Femur (tissue), 1 donor: ENCODE measurements at regions not wholly inside any gene's neighbourhood (a gene's known extent, or its start where the extent isn't known, plus 50 kb on each side); places are given as distances from the start of the nearest gene placed in this dataset.
"Not testable (repeated sequence)": the region's sequence is repeated elsewhere in the genome, so short reads cannot be mapped to it uniquely, and the experiment has no call there.

Experiments
- DNase-seq: peaks from one replicate; pipeline ENCODE4 v3.0.0-alpha.2; 2017

DNA sequence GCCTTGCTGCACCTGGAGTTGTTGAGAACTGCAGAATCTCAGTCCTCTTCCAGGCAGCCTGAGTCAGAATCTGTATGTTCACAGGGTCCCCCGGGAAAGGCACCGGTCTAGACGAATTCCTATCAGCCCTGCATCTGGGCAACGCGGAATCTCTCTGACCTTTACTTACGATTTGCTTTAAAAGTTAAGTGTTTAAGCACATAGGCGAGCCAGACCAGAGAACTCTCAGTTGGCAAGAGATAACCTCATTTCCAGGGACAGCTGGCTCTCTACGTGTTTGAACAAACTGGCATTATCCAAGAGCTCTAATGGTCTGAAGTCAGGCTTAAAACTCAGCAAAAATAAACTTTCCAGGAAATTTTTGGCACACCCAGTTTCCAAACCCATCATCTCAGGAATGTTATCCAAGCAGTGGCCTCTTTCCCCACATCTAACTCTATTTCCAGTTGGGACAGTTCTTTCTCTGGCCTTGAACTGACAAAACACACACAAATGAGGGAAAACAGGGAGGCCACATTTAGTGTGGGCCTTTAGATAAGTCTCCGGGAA, 53.4 kb downstream of the HES1 start:
- DNase-seq: peak; percentile 74

DNA sequence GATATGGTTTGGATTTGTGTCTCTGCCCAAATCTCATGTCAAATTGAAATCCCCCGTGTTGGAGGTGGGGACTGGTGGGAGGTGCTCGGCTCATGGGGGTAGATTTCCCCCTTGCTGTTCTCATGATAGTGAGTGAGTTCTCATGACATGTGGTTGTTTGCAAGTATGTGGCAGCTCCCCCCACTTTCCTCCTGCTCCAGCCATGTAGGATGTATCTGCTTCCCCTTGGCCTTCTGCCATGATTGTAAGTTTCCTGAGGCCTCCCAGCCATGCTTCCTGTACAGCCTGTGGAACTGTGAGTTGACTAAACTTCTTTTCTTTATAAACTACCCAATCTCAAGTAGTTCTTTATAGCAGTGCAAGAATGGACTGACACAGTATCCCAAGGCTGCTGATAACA, 55.9 kb downstream of the HES1 start:
- DNase-seq: not testable (repeated sequence)

DNA sequence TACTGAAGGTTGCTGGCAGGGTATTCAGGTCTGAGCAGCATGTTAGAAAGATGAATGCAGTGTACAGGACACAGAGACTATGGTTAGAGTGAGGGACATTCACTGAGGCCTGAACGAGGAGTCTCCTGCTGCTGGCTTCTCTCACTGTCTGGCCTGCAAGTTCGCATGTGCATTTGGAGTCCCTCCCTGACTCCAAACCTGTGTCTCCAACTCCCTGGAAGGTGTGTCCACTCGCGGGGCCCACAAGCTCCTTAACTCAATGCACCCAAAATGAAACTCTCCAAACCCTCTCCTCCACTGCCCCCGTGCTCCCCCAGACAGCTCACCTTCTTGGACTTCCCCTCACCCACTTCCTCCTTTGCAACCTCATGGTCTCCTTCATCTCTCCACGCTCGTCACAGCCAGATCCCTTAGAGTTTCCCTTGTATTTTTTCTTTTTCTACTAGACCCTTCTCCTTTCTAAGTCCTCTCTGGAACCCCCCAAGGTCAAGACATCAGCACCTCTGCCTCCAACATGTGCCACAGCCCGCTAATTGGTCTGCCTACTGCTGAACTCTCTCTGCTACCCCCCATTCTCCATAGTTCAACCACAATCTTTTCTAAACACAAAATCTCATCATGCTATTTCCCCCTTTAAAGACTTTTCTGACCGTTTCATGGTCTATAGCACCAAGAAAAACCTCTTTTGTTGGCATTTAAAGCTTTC, 58.3 kb downstream of the HES1 start:
- DNase-seq: no peak

DNA sequence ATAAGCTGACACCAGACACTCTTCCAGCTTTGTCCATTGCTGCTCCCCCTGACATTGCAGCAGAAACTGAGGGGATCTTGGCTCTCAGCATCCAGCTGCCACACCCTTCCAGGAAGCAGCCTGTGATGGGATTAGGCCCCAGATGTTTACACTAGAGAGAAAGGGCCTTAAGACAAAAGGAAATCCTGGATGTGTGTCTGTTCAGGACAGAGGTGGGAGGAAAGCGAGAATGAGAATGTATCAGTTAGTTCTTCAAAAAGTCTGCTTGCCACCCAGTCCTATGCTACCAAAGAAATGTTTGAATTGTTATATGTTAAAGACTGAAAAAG, 58.8 kb downstream of the HES1 start:
- DNase-seq: no peak

DNA sequence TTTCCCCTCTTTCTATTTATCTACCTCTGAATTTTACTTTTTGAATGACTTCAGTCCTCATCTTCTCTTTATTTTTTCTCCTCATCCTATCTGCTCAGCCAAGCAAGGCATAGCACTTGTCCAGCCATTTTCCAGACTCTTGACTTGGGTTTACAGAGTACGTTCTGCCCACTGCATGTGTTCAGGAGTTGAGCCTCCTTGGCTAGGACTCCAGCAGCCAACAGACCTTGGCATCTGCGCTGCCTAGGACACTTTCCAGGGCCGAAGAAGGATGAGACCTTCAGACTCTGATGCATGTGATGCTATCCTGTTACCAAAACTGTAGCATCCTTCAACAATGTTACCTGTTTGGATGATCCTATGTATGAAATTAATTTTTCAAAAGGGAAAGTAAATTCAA, 59.7 kb downstream of the HES1 start:
- no peak for DNase-seq

DNA sequence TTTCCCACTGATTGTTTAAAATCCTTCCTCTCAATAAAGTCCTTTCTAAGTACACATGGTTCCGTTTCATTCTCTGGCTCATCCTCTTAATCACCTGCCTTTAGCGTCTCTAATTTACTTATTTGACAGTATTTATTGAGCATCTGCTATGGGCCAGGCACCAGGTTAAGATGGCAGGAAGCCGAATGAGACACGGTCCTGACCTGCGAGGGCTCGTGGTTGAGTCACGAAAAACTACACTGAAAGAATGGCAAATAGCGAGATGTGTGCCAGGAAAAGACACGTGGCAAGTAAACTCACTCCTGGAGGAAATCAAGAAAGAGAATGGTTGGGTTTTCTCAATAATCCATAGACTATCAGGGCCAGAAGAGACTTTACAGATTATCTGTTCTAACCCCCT, 60.9 kb downstream of the HES1 start:
- DNase-seq: no peak

DNA sequence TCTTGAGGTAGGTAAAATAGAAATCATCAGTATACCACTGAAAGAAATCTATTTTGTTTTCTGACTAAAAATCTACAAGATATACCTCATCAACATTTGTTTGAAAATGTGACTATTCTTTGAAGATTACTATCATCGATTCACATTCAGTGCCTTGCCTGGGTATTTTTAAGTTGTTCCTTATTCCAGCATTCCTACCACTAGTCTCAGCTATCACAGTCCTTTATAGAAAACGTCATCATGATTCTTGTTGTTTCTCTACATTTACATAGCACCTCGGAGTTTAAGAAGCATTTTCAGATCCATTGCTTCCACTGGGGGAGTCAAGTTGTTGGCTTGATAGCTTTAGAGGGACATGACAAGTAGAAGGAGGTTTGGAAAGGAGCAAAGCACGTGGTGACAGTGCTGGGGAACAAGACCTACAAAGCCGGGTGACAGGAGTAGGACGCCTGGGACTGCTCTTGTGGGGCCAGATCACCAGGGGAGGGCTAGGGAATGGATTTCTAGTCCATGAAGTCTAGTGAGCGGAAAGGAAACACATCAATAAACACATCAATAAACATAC, 61.5 kb downstream of the HES1 start:
- no peak for DNase-seq

DNA sequence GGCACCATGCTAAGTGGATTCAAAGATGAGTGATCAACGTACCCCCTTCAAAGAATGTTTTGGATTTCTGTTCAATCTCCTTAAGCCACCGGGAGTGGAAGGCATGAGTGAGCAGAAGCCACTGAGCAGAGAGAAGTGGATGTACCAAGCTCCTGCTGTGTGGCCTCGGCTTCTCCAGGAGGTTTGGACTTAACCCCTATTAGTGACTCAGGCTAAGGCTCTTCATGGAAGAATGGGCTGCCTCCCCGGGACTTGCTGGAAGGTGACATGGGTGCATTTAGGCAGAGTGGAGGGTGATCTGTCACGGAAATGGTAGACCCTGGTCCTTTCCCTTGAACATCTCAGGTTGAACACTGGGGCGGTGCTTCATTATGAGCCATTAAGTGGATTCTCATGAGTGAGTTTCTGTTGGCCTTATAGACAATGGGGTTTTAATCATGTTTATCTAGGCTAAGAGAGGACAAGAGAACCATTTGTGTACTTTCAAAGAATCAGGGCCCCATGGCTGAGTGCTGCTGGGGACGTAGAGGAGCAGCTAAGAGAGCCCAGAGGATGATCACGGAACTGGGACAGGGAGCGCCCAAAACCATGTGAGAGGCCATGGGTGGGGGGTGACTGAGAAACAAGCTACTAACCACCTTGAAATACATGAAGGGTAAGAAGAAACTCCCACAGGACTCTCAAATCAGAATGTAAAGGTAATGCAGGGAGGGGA, 62.2 kb downstream of the HES1 start:
- no peak for DNase-seq

DNA sequence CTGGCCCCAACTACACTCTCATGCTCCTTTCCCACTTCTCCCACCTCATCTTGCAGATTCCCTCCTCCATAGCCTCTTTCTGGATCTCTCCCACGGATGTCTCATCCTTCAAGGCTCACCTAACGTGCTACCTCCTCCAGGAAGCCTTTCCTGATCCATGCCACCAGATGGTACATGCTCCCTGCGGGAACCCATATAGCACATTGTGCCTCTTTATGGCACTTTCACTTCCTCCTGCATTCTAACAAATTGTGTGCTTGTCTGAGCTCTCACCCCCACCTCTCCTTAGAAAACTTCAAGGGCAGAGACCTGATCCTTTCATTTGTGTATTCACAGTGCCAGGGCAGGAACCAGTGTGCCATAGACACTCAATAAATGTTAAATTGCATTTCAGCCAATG, 63.0 kb downstream of the HES1 start:
- DNase-seq: no peak

DNA sequence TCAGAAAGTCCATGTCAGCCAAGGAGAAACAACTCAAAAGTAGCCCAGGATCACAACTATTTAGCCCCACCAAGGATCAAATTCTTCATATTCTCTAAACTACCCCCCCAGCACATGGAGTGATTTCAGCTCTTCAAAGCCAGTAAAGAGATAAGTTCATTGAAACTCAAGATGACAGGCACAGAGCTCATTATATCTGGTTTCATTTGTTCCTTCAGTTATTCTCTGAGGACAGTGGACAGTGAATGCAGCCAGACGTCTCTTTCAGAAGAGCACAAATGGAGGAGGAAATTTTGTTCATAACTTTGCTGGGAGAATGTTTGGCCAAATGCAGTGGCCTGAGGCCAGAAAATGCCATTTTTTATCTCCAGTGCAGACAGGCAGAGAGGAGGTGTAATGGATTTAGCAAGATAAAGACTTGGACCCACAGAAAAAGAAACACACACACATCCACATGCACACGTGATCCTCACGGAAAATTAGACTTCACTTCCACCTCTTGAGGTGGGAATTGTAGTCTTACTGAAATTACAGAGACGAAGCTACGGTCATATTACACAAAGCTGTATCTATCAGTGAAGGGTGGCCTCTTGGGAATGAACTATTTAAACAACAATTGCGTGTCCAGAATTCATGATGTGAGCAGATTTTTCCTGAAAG, 64.6 kb downstream of the HES1 start:
- no peak for DNase-seq

DNA sequence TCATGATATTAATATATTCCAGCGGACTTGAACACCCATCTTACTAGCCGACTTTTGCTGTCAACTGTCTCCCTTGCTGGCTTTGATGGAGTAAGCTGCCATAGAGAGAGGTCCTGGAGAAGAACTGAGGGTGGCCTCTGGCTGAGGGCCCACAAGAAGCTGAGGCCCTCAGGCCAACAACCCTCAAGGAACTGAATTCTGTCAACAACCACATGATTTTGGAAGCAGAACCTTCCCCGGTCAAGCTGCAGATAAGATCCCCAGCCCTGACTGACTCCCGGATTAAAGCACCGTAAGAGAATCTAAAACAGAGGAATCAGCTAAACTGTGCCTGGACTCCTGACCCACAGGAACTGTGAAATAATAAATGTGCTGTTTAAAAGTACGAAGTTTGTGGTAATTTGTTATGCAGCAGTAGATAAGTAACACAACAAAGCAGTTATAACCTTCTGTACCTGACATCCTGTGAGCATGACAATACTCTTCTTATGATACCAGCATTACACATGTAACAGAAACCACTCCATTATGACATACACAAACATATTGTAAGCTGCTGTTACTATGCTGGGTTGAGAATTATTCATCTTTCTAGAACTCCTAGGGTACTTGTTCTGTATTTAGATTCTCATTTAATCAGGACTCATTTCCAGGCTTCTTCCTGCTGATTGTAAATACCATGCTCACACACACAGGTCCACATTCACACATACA, 66.2 kb downstream of the HES1 start:
- no peak for DNase-seq

DNA sequence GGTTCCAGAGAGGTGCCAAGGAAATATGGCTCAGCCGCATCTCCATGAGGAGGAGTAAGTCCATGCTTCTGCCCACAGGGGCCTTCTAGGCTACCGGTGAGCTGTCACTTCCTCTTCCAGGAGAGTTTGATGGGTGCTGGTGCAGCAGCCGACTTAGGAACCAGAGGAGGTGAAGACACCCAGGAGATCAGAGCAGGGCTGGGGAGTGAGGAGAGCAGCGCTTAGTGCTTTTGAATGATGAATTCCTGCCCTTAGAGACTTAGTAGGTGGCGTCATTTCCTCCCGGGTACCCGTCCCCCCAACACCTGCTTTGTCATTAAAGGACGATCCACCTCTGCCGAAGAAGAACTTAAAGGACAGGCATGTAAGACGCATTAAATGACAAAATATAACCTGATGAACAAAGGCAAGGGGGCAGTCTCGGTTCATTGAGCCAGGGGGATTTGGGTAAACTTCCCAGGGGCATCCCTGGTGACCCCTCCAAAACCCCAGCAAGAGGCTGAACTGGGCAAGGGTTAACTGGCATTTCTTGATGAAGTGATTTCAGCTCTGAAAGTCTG, 67.6 kb downstream of the HES1 start:
- DNase-seq: no peak

DNA sequence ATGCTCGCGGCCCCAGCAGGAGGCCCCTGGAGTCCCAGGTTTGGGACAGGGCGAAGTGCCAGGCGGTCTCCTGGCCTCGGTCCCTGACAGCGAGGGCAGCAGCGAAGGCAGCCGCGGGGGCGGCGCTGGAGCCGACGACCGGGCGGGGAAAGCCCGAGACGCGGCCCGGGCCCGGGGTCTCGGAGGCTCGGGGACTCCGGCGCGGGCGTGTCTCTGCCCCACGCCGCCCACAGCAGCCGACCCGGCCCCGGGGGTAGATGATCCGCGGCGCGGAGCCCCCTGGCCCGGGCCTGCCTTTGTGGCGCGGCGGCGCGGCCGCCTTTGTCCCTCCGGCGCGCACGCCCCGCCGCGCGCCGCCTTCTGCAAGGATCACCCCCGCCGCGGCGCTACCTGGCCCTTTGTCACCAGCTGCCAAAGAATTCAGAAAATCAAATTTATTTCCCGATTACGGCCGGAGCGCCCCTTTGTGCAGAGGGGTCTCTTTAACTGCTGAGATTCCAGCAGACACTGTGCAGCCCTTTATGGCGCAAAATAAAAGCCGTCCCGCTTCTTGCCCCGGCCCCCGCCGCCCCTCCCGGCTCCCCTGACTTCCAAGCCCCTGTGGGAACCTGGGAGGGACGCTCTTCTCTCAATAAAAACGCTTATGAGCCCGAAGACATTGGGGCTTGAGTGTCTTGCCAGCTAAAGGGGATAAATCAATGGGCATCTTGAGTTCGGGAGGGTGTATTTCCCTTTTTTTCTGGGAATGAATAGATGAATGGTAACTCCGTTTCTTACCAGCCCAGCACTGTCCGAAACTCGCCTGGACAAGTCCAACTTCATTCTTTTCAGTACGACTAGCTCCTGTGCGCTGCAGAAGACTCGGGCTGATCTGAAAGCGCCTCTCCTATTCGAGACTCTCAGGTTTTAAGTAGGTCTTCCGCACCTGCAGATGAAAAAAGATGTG, 68.4 kb downstream of the HES1 start:
- DNase-seq: no peak

DNA sequence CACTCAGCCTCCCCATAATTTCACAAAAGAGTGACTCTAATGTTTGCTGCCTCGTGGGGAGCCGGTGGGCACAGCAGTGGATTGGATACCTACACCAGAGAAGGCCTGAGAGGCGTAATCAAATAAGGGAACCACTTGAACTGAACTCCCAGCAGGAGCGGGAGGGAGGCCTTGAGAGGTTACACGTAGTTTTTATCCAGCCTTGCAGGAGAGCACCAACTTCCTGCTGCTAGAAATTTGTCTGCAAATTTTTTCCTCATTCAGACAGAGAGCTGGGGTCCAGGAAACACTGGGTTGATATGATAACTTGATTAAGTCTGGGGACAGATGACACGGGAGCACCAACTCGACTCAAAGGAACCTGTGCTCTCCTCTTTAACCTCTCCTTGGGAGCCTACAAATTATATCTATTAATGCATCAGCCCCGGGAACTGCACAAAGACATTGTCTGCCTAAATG, 69.8 kb downstream of the HES1 start:
- no peak for DNase-seq

DNA sequence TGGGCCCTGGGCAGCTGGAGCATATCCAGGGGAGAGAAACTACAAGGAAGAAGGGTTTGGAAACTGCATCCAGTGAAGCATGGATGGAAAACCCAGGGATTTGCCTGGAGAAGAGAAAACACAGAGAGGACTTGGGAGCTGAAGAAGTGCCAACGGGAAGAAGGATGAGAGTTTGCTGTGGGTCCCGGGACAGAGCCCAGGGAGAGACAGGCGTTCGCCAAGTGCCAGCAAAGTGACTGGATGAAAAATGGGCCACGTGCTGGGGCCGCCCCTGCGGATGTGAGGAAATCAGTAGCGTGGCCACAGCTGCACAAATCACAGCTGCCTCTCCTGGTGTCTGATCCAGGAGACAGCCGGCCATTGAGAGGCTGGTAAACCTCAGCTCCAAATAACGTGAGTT, 70.4 kb downstream of the HES1 start:
- peak; percentile 84 for DNase-seq

DNA sequence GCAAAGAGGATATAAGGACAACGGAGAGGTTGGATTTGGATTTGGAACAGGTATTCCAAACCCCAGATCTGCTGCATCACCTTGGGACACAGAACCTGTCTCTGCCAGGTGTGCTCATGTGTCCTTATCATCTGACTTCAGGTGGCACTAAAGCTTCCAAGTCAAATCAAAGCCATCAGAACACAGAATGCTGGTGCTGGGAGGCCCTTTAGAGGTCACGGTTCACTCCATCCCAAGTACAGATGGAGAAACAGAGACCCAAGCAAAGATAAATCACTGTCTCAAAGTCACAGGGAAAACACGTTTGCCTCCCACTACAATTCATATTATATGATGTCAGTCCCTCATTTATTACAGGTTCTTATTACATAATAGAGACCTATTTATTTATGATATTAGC, 72.8 kb downstream of the HES1 start:
- no peak for DNase-seq

DNA sequence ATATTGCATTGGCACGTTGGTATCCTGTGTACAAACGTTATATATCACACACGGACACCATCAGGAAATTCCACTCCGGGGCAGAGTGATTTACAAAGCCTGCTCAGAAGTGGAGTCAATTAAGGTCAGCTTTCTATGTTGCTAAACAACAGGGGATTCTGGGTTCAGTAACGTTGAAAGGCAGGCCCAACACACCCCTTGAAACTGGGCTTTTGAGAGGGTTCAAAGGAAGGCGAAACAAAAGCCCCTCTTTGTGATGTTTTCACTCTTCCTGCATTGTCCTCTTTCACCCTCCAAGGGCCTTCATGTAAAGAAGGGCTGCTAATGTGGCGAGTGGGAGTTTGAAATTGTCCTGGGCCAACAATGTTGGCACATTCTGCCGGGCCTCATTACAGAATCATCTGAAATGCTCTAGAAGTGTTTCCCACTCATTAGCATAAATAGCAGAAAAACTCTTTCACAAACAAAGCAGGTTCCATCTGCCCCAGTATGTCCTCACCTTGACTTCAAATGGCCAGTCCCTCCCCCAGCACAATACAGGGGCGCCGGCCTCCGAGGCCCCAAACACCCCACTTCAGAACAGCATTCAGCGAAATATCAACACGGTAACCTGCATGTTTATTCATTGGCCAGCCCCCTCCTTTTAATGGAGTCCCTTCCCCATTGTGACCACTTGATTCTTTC, 76.4 kb downstream of the HES1 start:
- DNase-seq: no peak

DNA sequence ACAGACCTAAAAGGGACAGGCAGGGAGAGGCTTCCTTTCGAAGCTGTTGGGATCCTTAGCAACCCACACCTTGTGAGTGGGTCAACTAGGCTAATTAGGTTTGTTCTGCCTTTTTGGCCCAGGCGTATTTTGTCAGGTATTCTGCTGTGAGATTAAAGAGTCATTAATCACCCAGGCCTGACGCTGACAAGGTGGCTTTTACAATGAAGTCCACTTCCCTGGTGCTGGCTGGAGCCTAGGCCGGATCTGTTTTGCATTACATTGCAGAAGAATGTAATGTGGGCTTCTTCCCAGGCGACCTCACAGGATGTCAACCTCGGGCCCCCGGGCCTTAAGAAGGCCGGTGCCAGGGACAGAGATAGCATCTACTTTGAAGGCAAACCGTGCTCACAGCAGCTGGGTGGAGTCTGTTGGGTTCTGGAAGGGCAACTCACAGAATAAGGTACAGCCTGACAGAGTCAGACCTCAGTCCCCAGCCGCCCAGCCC, 76.9 kb downstream of the HES1 start:
- DNase-seq: no peak

DNA sequence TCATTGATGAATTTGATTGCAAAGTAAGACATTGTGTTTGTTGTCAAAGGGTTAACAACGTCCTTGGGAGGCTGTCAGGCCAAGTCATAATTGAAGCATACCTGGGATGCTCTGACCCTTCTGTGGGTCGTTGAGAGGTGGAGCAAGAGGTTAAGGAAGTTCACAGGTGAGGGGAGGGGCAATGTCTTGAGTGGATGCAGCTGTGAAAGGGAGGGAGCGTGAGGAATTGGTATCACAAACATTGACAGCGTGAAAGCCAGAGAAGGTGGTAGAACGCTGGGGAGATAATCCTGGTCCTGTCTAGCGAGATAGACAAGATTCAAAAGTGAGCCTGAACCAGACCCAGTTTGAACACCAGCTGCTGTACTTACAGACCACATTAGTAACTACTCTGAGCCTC, 79.4 kb downstream of the HES1 start:
- no peak for DNase-seq

DNA sequence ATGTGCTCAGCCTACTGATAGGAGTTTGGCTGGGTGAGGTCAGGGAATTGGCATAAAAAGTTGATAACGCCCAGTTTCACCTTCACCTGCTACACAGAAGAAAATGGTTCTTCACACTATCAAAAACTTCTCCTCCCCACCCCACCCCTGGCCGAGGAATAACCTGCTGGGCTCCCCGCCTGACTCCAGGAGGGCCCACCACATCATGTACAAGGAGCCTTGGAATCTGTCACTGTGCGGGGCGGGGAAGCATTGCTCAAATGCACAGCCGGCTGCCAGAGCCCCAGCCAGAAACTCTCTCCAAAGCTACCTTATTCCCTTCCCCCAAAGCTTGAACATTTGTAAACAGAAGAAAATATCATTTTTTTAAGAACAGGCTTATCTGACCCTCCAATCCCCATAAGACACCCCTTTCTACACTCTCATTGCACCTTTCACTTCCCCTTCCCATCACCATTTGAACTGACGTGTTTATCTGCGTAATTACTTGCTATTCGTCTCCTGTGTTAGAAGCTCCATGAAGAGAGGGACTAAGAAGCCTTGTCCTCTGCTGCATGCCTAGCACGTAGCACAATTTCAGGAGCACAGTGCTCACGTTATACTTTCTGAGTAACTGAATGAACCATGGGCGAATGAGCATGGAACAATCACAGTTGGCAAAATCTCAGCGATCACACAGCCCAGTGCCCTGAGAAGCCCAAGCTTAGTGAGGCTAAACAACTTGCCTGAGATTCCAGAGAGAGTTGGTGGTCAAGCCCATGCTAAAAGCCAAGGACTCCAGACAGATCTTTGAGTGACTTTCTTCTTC, 82.9 kb downstream of the HES1 start:
- no peak for DNase-seq
